ENCODE measurements at regions not wholly inside any gene's neighbourhood (a gene's known extent, or its start where the extent isn't known, plus 50 kb on each side); places are given as distances from the start of the nearest gene placed in this dataset.

- no peaks in the 10 kb centered on the region for H3K27me3 ChIP-seq (ENCODE audit: insufficient read depth, poor library complexity, severe bottlenecking)
- no peak for DNase-seq (ENCODE audit: low read depth in 1 of 2, low spot score in 1 of 2)
- H3K4me3 ChIP-seq (replicated peaks; ENCODE audit: insufficient read depth, low read length): no peak overlapping the region
- H3K27ac ChIP-seq (replicated peaks): no peak overlapping the region
- TF ChIP-seq CTCF (IDR thresholded peaks at IDR 0.05; ENCODE audit: insufficient read depth, low read length) (no peak), GABPA (IDR thresholded peaks at IDR 0.05; ENCODE audit: low read depth) (no peak), SPI1 (IDR thresholded peaks at IDR 0.05; ENCODE audit: borderline replicate concordance, low read depth) (no peak), POLR2AphosphoS5 (IDR thresholded peaks at IDR 0.05; ENCODE audit: low read depth) (no peak)
- TF ChIP-seq, protein P1, sequence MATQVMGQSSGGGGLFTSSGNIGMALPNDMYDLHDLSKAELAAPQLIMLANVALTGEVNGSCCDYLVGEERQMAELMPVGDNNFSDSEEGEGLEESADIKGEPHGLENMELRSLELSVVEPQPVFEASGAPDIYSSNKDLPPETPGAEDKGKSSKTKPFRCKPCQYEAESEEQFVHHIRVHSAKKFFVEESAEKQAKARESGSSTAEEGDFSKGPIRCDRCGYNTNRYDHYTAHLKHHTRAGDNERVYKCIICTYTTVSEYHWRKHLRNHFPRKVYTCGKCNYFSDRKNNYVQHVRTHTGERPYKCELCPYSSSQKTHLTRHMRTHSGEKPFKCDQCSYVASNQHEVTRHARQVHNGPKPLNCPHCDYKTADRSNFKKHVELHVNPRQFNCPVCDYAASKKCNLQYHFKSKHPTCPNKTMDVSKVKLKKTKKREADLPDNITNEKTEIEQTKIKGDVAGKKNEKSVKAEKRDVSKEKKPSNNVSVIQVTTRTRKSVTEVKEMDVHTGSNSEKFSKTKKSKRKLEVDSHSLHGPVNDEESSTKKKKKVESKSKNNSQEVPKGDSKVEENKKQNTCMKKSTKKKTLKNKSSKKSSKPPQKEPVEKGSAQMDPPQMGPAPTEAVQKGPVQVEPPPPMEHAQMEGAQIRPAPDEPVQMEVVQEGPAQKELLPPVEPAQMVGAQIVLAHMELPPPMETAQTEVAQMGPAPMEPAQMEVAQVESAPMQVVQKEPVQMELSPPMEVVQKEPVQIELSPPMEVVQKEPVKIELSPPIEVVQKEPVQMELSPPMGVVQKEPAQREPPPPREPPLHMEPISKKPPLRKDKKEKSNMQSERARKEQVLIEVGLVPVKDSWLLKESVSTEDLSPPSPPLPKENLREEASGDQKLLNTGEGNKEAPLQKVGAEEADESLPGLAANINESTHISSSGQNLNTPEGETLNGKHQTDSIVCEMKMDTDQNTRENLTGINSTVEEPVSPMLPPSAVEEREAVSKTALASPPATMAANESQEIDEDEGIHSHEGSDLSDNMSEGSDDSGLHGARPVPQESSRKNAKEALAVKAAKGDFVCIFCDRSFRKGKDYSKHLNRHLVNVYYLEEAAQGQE (IDR thresholded peaks at IDR 0.05; ENCODE audit: insufficient replicate concordance, low read depth): no peak
Observed at GRCh38 chr2:138238908-138239307, 262.7 kb upstream of the SPOPL start.

DNA sequence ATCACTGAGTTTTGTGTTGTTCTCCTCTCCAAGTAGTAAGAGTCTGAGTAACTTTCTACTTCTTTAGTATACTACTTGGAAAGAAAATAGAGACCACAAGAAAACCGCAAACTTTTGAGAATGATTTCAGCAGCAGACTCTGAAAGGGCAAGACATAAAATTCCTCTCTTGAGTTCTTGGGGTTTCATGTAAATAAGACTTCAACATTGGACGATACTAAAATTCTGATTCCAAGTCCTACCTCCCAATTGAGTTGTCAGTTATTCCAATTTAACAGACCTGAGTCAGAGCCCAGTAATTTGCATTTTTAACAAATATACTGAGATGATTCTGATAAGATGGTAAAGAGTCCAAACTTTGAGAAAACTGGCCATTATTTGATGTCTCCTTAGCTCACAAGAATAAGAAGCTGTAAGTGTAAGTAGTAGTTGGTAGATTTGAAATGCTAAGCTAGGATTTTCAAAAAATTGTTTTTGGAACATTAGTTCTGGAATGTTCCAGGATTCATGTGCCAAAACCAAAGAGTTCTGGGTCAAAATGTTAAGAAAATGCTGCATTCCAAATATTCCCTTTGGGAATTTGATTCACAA lies 261.6 kb upstream of the SPOPL start:
- Histone ChIP-seq H3K4me3 (replicated peaks; ENCODE audit: insufficient read depth, low read length) (no peak overlapping the region), H3K27me3 (ENCODE audit: insufficient read depth, poor library complexity, severe bottlenecking) (no peaks in the 10 kb centered on the region), H3K27ac (replicated peaks) (no peak overlapping the region)
- TF ChIP-seq SPI1 (IDR thresholded peaks at IDR 0.05; ENCODE audit: borderline replicate concordance, low read depth) (no peak), POLR2AphosphoS5 (IDR thresholded peaks at IDR 0.05; ENCODE audit: low read depth) (no peak), CTCF (IDR thresholded peaks at IDR 0.05; ENCODE audit: insufficient read depth, low read length) (no peak), GABPA (IDR thresholded peaks at IDR 0.05; ENCODE audit: low read depth) (no peak)
- TF ChIP-seq, protein P1 (IDR thresholded peaks at IDR 0.05; ENCODE audit: insufficient replicate concordance, low read depth): no peak
- DNase-seq (ENCODE audit: low read depth in 1 of 2, low spot score in 1 of 2): no peak

GRCh38 chr2:138243372-138243771 lies 258.2 kb upstream of the SPOPL start:
- Histone ChIP-seq H3K27me3 (ENCODE audit: insufficient read depth, poor library complexity, severe bottlenecking) (no peaks in the 10 kb centered on the region), H3K4me3 (replicated peaks; ENCODE audit: insufficient read depth, low read length) (no peak overlapping the region), H3K27ac (replicated peaks) (no peak overlapping the region)
- TF ChIP-seq GABPA (IDR thresholded peaks at IDR 0.05; ENCODE audit: low read depth) (no peak), CTCF (IDR thresholded peaks at IDR 0.05; ENCODE audit: insufficient read depth, low read length) (no peak)
- TF ChIP-seq, protein P1 (IDR thresholded peaks at IDR 0.05; ENCODE audit: insufficient replicate concordance, low read depth): no peak
- DNase-seq (ENCODE audit: low read depth in 1 of 2, low spot score in 1 of 2): no peak

All from HL-60 (cell line).